GM19372 (cell line): ENCODE measurements at regions not wholly inside any gene's neighbourhood (a gene's known extent, or its start where the extent isn't known, plus 50 kb on each side); places are given as distances from the start of the nearest gene placed in this dataset.
"Not testable (repeated sequence)": the region's sequence is repeated elsewhere in the genome, so short reads cannot be mapped to it uniquely, and the experiment has no call there.

Experiments used
- ATAC-seq: cut with Tn5 transposase; IDR thresholded peaks from one replicate; pipeline ENCODE4 v1.9.1; 2021; ENCODE audit warnings: mild to moderate bottlenecking, low read depth, moderate library complexity; ENCODE audit not compliant: unreplicated experiment

GRCh38 chr1:90219166-90219871, 224.4 kb downstream of the ZNF326 start:
- not testable (repeated sequence) for ATAC-seq

GRCh38 chr1:90210633-90211491, 216.0 kb downstream of the ZNF326 start:
- no peak for ATAC-seq

- no peak for ATAC-seq
These were observed 214.0 kb downstream of the ZNF326 start for GRCh38 chr1:90208949-90209348.

- no peak for ATAC-seq
These were observed 211.3 kb downstream of the ZNF326 start for GRCh38 chr1:90206260-90206659.

GRCh38 chr1:90204780-90205179, 209.9 kb downstream of the ZNF326 start:
- ATAC-seq = no peak

- ATAC-seq = no peak
These were observed 209.2 kb downstream of the ZNF326 start for GRCh38 chr1:90204023-90204590.

- no peak for ATAC-seq
These were observed 206.8 kb downstream of the ZNF326 start for GRCh38 chr1:90201467-90202358.

- no peak for ATAC-seq
These were observed 205.8 kb downstream of the ZNF326 start for GRCh38 chr1:90200646-90201205.

GRCh38 chr1:90198616-90199332, 203.9 kb downstream of the ZNF326 start:
- no peak for ATAC-seq

GRCh38 chr1:90193116-90193515, 198.2 kb downstream of the ZNF326 start:
- ATAC-seq = no peak

GRCh38 chr1:90192408-90192807, 197.5 kb downstream of the ZNF326 start:
- no peak for ATAC-seq

- no peak for ATAC-seq
These were observed 195.6 kb downstream of the ZNF326 start for GRCh38 chr1:90190523-90190922.

- ATAC-seq = no peak
These were observed 195.0 kb downstream of the ZNF326 start for GRCh38 chr1:90189889-90190288.

- ATAC-seq = no peak
These were observed 192.3 kb downstream of the ZNF326 start for GRCh38 chr1:90187323-90187585.

GRCh38 chr1:90186506-90187322, 191.8 kb downstream of the ZNF326 start:
- no peak for ATAC-seq

- no peak for ATAC-seq
These were observed 181.6 kb downstream of the ZNF326 start for GRCh38 chr1:90176530-90176929.

GRCh38 chr1:90175490-90176167, 180.7 kb downstream of the ZNF326 start:
- ATAC-seq = no peak

GRCh38 chr1:90174246-90174645, 179.3 kb downstream of the ZNF326 start:
- no peak for ATAC-seq
